Cardiac muscle cell (in vitro differentiated cells and primary cell): ENCODE measurements at regions not wholly inside any gene's neighbourhood (a gene's known extent, or its start where the extent isn't known, plus 50 kb on each side); places are given as distances from the start of the nearest gene placed in this dataset.

Experiments
- DNase-seq, 2 donors: peaks; one replicate each; pipeline versions ENCODE4 v3.0.0 to v3.0.0-alpha.2; 2010 to 2017; ENCODE audit warnings: low read depth in 1 of 2, low spot score in 1 of 2
- H3K27ac ChIP-seq: fragments of 200-600 bp; sonication (generic); 2 replicates; pipeline ENCODE4 v1.5.1; 2016
- H3K27me3 ChIP-seq: fragments of 200-600 bp; sonication (generic); 2 replicates; pipeline ENCODE4 v1.6.0; 2016; ENCODE audit warnings: control low read depth
- H3K36me3 ChIP-seq: fragments of 200-600 bp; sonication (generic); 2 replicates; pipeline ENCODE4 v1.5.1; 2016; ENCODE audit warnings: control low read depth
- H3K4me1 ChIP-seq: fragments of 200-600 bp; sonication (generic); 2 replicates; pipeline ENCODE4 v1.8.1; 2017; ENCODE audit warnings: low read depth, mild to moderate bottlenecking, mixed run types
- H3K4me3 ChIP-seq: fragments of 200-600 bp; sonication (generic); 2 replicates; pipeline ENCODE4 v1.5.1; 2016; ENCODE audit warnings: mild to moderate bottlenecking
- H3K9me3 ChIP-seq: fragments of 200-600 bp; sonication (generic); 2 replicates; pipeline ENCODE4 v1.5.1; 2017; ENCODE audit warnings: low read depth, mild to moderate bottlenecking, control low read depth
- CTCF ChIP-seq: IDR thresholded peaks from 2 replicates; pipeline ENCODE4 v1.5.1; 2012; ENCODE audit warnings: low read depth, mild to moderate bottlenecking, low read length

DNA sequence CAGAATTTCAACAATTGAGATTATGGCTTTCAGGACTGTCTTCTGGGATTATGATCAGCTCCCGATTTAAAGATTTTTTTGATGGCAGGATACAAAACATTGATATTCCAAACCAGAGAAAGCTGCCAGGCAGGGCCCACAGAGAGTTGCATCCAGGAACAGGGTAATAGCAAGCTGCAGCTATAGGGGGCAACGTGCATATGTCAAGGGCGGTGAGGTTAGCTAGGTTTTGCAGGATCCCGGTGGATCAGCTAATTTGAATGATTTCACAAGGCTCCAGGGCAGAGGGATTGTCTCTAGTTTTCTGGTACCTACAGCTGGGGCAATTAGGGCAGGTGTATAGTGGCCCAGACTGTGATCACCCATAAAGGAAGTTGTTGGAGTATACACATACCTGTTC, 339.4 kb downstream of the CHSY3 start:
- no peaks in the 10 kb centered on the region for H3K27me3 ChIP-seq
- TF ChIP-seq CTCF, result no peak
- H3K36me3 ChIP-seq, result no peaks in the 10 kb centered on the region
- no peak overlapping the region for H3K27ac ChIP-seq
- DNase-seq, result no peak
- H3K4me3 ChIP-seq, result no peak overlapping the region
- H3K4me1 ChIP-seq, result no peaks in the 10 kb centered on the region
- no peaks in the 10 kb centered on the region for H3K9me3 ChIP-seq

DNA sequence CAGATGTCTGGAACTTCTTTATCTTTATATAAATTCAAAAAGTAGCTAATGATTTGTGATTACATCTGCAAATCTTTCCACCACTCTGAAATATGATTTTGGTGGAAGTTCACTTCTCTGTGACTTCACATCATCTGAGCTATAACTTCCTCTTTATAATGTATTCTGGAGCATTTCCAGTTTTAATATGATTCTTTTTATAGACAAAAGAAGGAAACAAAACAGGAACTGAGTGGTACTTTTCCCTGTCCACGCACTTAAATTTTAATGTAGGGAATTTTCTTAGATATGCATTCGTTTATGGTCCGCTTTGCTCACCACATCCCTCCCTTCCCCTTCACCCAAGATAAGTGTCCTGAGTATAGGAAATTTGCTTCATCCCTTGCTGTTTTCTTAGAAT, 333.5 kb downstream of the CHSY3 start:
- Histone ChIP-seq H3K4me3 (no peak overlapping the region), H3K4me1 (no peaks in the 10 kb centered on the region), H3K27me3 (no peaks in the 10 kb centered on the region), H3K36me3 (no peaks in the 10 kb centered on the region), H3K27ac (no peak overlapping the region), H3K9me3 (no peaks in the 10 kb centered on the region)
- no peak for DNase-seq
- no peak for TF ChIP-seq CTCF
